Mesothelial cell of epicardium (in vitro differentiated cells): ENCODE measurements at regions not wholly inside any gene's neighbourhood (a gene's known extent, or its start where the extent isn't known, plus 50 kb on each side); places are given as distances from the start of the nearest gene placed in this dataset.
A peak's percentile ranks its signal among the peaks of the same experiment; 100 is the strongest.

Experiments used
- DNase-seq, 2 experiments: peaks; one replicate each; pipeline ENCODE4 v3.0.0; 2021; ENCODE audit warnings: low spot score in 2 of 2; ENCODE audit not compliant: unreplicated experiment in 2 of 2
- H3K27ac Mint-ChIP-seq: 2 replicates; pipeline ENCODE4 v1.8.0; 2021; ENCODE audit warnings: mixed read lengths
- H3K27me3 Mint-ChIP-seq: 2 replicates; pipeline ENCODE4 v1.8.0; 2021; ENCODE audit warnings: low read depth, mixed read lengths
- H3K36me3 Mint-ChIP-seq: 2 replicates; pipeline ENCODE4 v1.8.0; 2021; ENCODE audit warnings: mixed read lengths
- H3K4me1 Mint-ChIP-seq: 2 replicates; pipeline ENCODE4 v1.8.0; 2021; ENCODE audit warnings: mixed read lengths
- H3K4me3 Mint-ChIP-seq: 2 replicates; pipeline ENCODE4 v1.8.0; 2021; ENCODE audit warnings: mild to moderate bottlenecking, moderate library complexity, mixed read lengths
- H3K9me3 Mint-ChIP-seq: 2 replicates; pipeline ENCODE4 v1.8.0; 2021; ENCODE audit warnings: mixed read lengths
- TF ChIP-seq, protein P1 (sequence below): fragments of 200-600 bp; sonication (generic); IDR thresholded peaks from one replicate; pipeline ENCODE4 v1.5.0; 2021; ENCODE audit warnings: antibody characterized with exemption; ENCODE audit not compliant: unreplicated experiment

- Mint-ChIP-seq H3K27me3 (no peaks in the 10 kb centered on the region), H3K9me3 (peaks cover 23% of the 10 kb centered on the region), H3K4me3 (no peak overlapping the region), H3K4me1 (peaks cover 26% of the 10 kb centered on the region), H3K36me3 (peaks cover 5% of the 10 kb centered on the region), H3K27ac (peak overlapping the region; percentile 23)
- TF ChIP-seq, protein P1, sequence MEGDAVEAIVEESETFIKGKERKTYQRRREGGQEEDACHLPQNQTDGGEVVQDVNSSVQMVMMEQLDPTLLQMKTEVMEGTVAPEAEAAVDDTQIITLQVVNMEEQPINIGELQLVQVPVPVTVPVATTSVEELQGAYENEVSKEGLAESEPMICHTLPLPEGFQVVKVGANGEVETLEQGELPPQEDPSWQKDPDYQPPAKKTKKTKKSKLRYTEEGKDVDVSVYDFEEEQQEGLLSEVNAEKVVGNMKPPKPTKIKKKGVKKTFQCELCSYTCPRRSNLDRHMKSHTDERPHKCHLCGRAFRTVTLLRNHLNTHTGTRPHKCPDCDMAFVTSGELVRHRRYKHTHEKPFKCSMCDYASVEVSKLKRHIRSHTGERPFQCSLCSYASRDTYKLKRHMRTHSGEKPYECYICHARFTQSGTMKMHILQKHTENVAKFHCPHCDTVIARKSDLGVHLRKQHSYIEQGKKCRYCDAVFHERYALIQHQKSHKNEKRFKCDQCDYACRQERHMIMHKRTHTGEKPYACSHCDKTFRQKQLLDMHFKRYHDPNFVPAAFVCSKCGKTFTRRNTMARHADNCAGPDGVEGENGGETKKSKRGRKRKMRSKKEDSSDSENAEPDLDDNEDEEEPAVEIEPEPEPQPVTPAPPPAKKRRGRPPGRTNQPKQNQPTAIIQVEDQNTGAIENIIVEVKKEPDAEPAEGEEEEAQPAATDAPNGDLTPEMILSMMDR: no peak
- no peak for DNase-seq
These were observed 344.0 kb upstream of the RARB start for GRCh38 chr3:25084016-25084415.

- TF ChIP-seq, protein P1: no peak
- Mint-ChIP-seq H3K4me3 (no peak overlapping the region), H3K27ac (peak overlapping the region; percentile 62), H3K27me3 (no peaks in the 10 kb centered on the region), H3K9me3 (peaks cover 7% of the 10 kb centered on the region), H3K4me1 (peaks cover 52% of the 10 kb centered on the region), H3K36me3 (no peaks in the 10 kb centered on the region)
- DNase-seq: no peak
These were observed 341.3 kb upstream of the RARB start for GRCh38 chr3:25086721-25087120.

- H3K4me3 Mint-ChIP-seq: no peak overlapping the region
- peak overlapping the region; percentile 47 for H3K27ac Mint-ChIP-seq
- H3K4me1 Mint-ChIP-seq: peaks cover 62% of the 10 kb centered on the region
These were observed 339.8 kb upstream of the RARB start for GRCh38 chr3:25088284-25088683.

DNA sequence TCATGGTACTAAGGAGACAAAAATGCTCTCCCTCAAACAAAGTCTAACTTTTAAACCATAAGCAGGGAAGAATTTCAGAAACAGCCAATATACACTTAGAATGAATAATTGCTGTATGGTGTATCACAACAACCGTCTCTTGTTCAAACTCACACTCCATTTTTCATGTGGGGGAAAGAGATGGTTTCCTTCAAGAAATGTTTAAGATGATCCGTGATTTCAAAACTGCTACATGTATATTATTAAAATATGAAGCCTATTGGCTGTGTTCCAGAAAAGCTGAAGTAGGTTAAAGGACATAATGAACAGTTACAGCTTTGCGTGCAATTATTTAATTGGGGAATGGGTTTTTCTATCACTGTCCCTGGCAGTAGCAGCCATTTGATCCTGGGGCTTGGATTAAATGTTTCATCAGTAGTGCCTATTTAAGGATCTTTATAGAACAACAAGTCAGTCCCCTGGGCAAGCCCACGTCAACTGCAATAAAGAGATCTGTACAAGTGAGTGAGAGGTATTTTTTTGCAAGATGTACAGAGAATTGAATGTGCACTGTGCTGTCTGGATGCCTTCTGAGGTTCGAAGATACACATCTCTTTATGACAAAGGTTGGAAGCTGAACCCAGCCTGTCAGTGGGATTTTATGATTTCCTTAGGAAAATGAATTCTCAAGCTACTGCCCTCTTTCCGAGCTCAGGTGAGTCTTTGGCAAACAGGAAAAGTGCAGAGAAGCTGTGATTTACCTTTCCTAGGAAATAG, 337.2 kb upstream of the RARB start:
- H3K27me3 Mint-ChIP-seq: no peaks in the 10 kb centered on the region
- no peak for DNase-seq
- H3K4me1 Mint-ChIP-seq: peaks cover 64% of the 10 kb centered on the region
- H3K4me3 Mint-ChIP-seq: peak overlapping the region; percentile 3
- peaks cover 4% of the 10 kb centered on the region for H3K9me3 Mint-ChIP-seq
- peak overlapping the region; percentile 67 for H3K27ac Mint-ChIP-seq
- TF ChIP-seq, protein P1: no peak
- H3K36me3 Mint-ChIP-seq: no peaks in the 10 kb centered on the region

More at GRCh38 chr3:25088284-25088683, 339.8 kb upstream of the RARB start:
- Mint-ChIP-seq H3K27me3 (no peaks in the 10 kb centered on the region), H3K9me3 (peaks cover 7% of the 10 kb centered on the region), H3K36me3 (no peaks in the 10 kb centered on the region)
- TF ChIP-seq, protein P1: no peak
- DNase-seq: no peak

- no peaks in the 10 kb centered on the region for H3K9me3 Mint-ChIP-seq
- H3K27me3 Mint-ChIP-seq: no peaks in the 10 kb centered on the region
- TF ChIP-seq, protein P1: no peak
- no peak overlapping the region for H3K4me3 Mint-ChIP-seq
- H3K27ac Mint-ChIP-seq: no peak overlapping the region
- no peaks in the 10 kb centered on the region for H3K36me3 Mint-ChIP-seq
- no peak for DNase-seq
- H3K4me1 Mint-ChIP-seq: peaks cover 64% of the 10 kb centered on the region
These were observed 336.1 kb upstream of the RARB start for GRCh38 chr3:25091934-25092333.
